ENCODE measurements at regions not wholly inside any gene's neighbourhood (a gene's known extent, or its start where the extent isn't known, plus 50 kb on each side); places are given as distances from the start of the nearest gene placed in this dataset.
"Not testable (repeated sequence)": the region's sequence is repeated elsewhere in the genome, so short reads cannot be mapped to it uniquely, and the experiment has no call there.

DNA sequence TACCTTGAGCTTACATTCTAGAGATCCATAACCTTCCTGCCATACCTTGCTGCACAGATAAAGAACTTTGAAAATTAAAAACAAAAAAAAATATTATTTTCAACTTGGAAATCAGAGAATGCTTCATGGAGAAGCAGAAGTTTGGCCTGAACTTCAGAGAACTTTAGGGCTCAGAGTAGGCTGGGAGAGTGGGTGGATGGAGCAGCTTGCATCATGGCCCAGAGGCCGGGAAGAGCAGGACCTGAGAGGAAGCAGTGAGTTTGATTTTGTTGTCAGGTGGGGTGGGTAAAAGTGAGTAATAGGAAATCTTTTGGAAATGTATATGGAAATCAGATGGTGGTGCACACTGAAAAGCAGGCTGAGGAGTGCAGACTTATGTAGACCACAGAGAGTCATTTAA is 228.5 kb upstream of the KRR1 start:
- Histone ChIP-seq H3K4me1 (no peaks in the 10 kb centered on the region), H3K9me3 (no peaks in the 10 kb centered on the region), H3K27ac (no peak overlapping the region), H3K27me3 (no peaks in the 10 kb centered on the region), H3K4me3 (no peak overlapping the region), H3K36me3 (no peaks in the 10 kb centered on the region)
- no peak for TF ChIP-seq POLR2A (IDR thresholded peaks at IDR 0.05)
- TF ChIP-seq POLR2AphosphoS5 (IDR thresholded peaks at IDR 0.05; ENCODE audit: insufficient read depth in 1 of 2, low read depth in 1 of 2) = no peak
- TF ChIP-seq CTCF (IDR thresholded peaks at IDR 0.05) = no peak
- DNase-seq (ENCODE audit: extremely low spot score in 2 of 2) = no peak
- intact Hi-C loops (cut with DNase I) = no loop called here

DNA sequence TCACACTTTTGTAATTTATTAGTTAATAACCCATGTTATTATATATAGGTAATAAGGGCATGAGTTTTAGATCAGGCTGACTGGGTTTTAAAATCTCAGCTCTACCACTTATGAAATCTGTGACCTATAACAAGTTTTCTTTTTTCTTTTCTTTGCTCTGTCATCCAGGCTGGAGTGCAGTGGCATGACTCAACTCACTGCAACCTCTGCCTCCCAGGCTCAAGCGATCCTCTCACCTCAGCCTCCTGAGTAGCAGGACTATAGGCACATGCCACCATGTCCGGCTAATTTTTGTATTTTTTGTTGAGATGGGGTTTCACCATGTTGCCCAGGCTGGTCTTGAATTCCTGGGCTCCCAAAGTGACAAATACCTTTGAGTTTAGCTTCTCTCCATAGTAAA is 227.7 kb upstream of the KRR1 start:
- DNase-seq (ENCODE audit: extremely low spot score in 2 of 2); H3K27me3 ChIP-seq; H3K4me1 ChIP-seq; H3K27ac ChIP-seq; H3K9me3 ChIP-seq; H3K4me3 ChIP-seq; intact Hi-C loops (cut with DNase I); H3K36me3 ChIP-seq: not testable (repeated sequence)

GRCh38 chr12:75738486-75738885 is 227.1 kb upstream of the KRR1 start:
- DNase-seq (ENCODE audit: extremely low spot score in 2 of 2) = no peak
- Histone ChIP-seq H3K4me1 (no peaks in the 10 kb centered on the region), H3K9me3 (no peaks in the 10 kb centered on the region), H3K27me3 (no peaks in the 10 kb centered on the region), H3K4me3 (no peak overlapping the region), H3K36me3 (no peaks in the 10 kb centered on the region), H3K27ac (no peak overlapping the region)
- TF ChIP-seq CTCF (IDR thresholded peaks at IDR 0.05) = no peak
- TF ChIP-seq POLR2A (IDR thresholded peaks at IDR 0.05) = no peak
- no peak for TF ChIP-seq POLR2AphosphoS5 (IDR thresholded peaks at IDR 0.05; ENCODE audit: insufficient read depth in 1 of 2, low read depth in 1 of 2)
- intact Hi-C loops (cut with DNase I) = no loop called here

- H3K36me3 ChIP-seq = no peaks in the 10 kb centered on the region
- H3K4me3 ChIP-seq = no peak overlapping the region
- H3K9me3 ChIP-seq = no peaks in the 10 kb centered on the region
- no peaks in the 10 kb centered on the region for H3K27me3 ChIP-seq
- intact Hi-C loops (cut with DNase I) = no loop called here
- no peak for DNase-seq (ENCODE audit: extremely low spot score in 2 of 2)
- TF ChIP-seq POLR2A (IDR thresholded peaks at IDR 0.05) (no peak), POLR2AphosphoS5 (IDR thresholded peaks at IDR 0.05; ENCODE audit: insufficient read depth in 1 of 2, low read depth in 1 of 2) (no peak), CTCF (IDR thresholded peaks at IDR 0.05) (no peak)
- H3K27ac ChIP-seq = no peak overlapping the region
- no peaks in the 10 kb centered on the region for H3K4me1 ChIP-seq
These were observed 224.4 kb upstream of the KRR1 start for GRCh38 chr12:75735853-75736252.

DNA sequence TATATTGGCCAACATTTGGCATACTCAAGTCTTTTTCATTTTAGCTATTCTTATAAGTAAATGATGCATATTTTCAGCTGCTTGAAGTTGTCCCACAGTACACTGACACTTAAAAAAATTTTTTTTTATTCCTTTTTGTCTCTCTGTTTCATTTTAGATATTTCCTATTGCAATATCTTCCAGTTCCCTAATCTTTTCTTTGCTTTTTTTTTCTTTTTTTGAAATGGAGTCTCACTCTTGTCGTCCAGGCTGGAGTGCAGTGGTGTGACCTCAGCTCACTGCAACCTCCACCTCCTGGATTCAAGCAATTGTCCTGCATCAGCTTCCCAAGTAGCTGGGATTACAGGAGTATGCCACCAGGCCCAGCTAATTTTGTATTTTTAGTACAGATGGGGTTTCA is 217.4 kb upstream of the KRR1 start:
- Histone ChIP-seq H3K36me3 (no peaks in the 10 kb centered on the region), H3K4me1 (peaks cover 21% of the 10 kb centered on the region), H3K27me3 (no peaks in the 10 kb centered on the region), H3K4me3 (no peak overlapping the region), H3K9me3 (no peaks in the 10 kb centered on the region), H3K27ac (no peak overlapping the region)
- TF ChIP-seq CTCF (IDR thresholded peaks at IDR 0.05) (no peak), POLR2A (IDR thresholded peaks at IDR 0.05) (no peak), POLR2AphosphoS5 (IDR thresholded peaks at IDR 0.05; ENCODE audit: insufficient read depth in 1 of 2, low read depth in 1 of 2) (no peak)
- no peak for DNase-seq (ENCODE audit: extremely low spot score in 2 of 2)
- intact Hi-C loops (cut with DNase I) = no loop called here

DNA sequence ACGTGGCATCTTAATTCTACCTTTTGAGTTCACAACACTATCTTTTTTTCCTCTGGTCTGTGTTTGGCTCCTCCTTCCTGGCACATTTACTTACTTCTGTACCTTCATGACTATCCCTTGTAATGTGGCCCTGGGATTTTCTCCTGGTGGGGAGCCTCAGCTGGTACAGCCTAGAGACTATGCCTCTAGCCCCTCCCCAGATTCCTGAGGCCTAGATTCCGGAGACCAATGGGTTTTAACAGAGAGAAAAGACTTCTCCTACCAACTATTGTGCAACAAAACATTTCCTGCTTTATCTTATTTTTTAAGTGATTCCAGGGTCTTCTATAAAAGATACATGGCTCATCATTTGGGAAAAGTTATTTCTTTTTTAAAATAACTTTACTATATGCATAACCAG is 216.2 kb upstream of the KRR1 start:
- H3K4me3 ChIP-seq = no peak overlapping the region
- peaks cover 33% of the 10 kb centered on the region for H3K4me1 ChIP-seq
- no peaks in the 10 kb centered on the region for H3K36me3 ChIP-seq
- no peak for DNase-seq (ENCODE audit: extremely low spot score in 2 of 2)
- no peaks in the 10 kb centered on the region for H3K27me3 ChIP-seq
- intact Hi-C loops (cut with DNase I) = no loop called here
- no peak for TF ChIP-seq POLR2AphosphoS5 (IDR thresholded peaks at IDR 0.05; ENCODE audit: insufficient read depth in 1 of 2, low read depth in 1 of 2)
- TF ChIP-seq POLR2A (IDR thresholded peaks at IDR 0.05) = no peak
- TF ChIP-seq CTCF (IDR thresholded peaks at IDR 0.05) = no peak
- no peak overlapping the region for H3K27ac ChIP-seq
- H3K9me3 ChIP-seq = no peaks in the 10 kb centered on the region

Data from vagina (tissue), 2 donors.